GM21825 (cell line): ENCODE measurements at regions not wholly inside any gene's neighbourhood (a gene's known extent, or its start where the extent isn't known, plus 50 kb on each side); places are given as distances from the start of the nearest gene placed in this dataset.
"Not testable (repeated sequence)": the region's sequence is repeated elsewhere in the genome, so short reads cannot be mapped to it uniquely, and the experiment has no call there.

ENCODE experiments used
- ATAC-seq: cut with Tn5 transposase; IDR thresholded peaks from one replicate; pipeline ENCODE4 v1.9.1; 2021; ENCODE audit warnings: mild to moderate bottlenecking, moderate library complexity; ENCODE audit not compliant: unreplicated experiment

GRCh38 chr12:67892259-67893021, 96.8 kb upstream of the IFNG-AS1 start:
- ATAC-seq: no peak

- no peak for ATAC-seq
Observed at GRCh38 chr12:67893022-67893580, 96.1 kb upstream of the IFNG-AS1 start.

GRCh38 chr12:67900418-67900817, 88.8 kb upstream of the IFNG-AS1 start:
- not testable (repeated sequence) for ATAC-seq

DNA sequence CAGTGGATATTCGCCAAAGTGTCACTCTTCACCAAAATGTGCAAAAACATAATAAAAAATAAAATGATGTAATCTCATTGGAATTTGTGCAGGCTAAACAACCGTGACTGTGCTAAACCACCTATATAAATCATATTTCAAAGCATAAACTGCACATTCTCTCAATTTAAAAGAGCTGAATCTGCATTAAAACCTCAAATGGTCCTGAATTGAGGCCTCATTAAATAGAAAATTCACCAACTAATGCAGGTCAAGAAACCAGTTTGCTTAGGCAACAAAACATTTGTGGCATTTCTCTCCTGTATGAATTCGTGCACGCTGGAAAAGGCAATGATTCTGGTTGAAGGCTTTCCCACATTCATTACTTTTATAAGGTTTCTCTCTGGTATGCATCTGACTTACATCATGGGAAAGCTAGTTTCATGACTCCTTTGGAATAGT, 80.1 kb upstream of the IFNG-AS1 start:
- ATAC-seq: no peak

DNA sequence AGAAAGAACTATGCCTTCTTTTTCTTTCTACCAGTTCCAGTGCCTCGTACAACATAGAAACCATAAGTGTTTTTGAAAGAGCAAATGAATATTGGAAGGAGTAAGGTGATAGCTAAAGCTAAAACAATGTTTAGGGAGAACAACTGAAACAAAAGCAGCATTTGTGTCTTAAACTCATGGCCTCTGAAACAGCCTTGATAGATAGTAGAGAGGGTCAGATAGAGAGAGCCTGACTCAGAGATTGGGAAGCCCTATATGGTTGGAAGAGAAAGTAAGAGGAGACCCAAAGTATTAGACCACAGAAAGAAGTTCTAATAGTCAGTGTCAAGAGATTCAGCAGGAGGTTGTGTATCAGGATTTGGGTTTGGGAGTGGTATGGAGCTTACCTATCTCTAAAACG, 79.6 kb upstream of the IFNG-AS1 start:
- no peak for ATAC-seq

DNA sequence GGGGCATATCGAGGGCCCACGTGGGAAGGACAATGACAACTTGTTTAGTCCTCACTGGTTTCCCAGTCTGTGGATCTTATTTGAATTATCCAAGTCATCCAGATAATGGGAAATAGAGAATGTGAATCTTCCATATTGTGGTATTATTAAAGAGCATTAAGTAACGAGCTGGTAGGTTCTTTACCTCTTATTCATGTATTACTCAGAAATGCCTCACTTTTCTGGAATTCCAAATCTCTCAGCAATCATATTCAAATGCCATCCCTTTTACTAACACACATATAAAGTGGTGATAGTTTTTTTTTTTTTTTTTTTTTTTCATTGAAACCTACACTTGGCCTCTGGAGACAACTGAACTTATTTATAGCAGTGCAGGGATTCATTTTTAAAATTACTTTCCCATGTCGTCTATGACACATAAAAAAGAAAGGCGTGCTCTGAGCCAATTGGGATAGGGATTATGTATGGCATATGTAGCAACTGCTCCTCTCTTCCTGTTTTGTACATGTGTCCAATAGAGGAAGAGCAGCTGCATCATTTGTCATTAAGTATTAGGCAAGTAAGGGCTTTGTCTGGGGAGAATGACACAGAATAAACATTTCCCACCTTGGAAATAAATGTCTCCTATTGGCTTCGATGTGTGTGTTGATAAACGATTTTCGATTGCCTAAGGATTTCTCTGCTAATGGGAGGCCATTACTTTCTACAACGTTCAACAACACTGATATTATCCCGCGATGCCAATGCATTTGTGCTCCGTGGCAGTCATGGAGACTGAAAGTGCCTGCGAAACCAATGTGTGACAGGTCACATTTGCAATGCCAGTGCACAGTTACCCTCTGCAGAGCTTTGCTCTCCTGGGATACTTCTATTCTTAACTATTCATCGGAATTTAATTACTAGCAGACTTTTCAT, 78.6 kb upstream of the IFNG-AS1 start:
- no peak for ATAC-seq

DNA sequence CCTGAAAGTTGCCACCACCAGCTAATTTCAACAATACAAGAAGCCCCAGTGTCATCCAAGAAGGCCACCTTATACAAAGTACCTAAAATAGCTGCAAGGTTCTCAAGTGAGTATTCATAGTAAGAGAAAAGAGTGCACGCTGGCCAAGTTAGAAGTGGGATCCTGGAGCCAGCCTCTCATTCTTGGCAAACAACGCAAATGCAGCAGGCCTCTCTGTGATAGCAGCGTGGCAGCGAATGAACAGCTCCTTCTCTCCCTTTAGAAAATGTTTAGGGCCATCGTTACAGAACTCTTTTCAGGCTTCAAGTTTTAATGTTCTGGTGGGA, 78.0 kb upstream of the IFNG-AS1 start:
- ATAC-seq: no peak

DNA sequence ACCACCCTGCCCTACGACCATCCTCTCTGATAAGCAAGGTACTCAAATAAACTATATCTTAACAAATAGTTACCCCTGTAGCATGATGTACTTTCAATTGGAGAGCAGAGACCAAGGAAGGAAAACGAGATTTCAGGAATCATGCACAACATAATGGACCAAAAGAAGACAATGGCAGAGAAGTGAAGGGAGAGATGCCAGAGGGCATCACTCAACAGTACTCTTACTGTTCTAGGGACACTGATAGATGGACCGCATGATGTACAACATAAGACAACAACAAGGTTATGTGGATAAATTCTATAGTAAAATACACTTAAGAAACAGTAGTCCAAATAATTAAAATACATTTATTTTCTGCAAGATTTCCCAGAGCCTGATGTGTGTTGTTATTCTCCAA, 77.5 kb upstream of the IFNG-AS1 start:
- no peak for ATAC-seq

DNA sequence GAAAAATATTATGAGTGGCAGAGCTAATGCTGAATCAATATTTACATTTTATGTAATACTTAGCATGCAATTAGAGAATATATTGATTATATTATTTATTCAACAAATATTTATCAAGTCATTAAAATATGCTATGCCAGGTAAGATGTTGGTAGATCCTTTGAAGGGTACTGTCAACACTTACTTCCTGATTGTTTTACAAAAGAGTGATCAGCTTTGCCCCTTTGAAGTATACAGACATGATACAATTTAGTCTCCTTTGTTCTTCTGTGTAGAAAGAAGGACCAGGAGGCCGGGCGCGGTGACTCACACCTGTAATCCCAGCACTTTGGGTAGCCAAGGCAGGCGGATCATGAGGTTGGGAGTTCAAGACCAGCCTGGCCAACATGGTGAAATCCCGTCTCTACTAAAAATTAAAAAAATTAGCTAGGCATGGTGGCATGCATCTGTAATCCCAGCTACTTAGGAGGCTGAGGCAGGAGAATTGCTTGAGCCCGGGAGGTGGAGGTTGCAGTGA, 73.9 kb upstream of the IFNG-AS1 start:
- ATAC-seq: no peak

DNA sequence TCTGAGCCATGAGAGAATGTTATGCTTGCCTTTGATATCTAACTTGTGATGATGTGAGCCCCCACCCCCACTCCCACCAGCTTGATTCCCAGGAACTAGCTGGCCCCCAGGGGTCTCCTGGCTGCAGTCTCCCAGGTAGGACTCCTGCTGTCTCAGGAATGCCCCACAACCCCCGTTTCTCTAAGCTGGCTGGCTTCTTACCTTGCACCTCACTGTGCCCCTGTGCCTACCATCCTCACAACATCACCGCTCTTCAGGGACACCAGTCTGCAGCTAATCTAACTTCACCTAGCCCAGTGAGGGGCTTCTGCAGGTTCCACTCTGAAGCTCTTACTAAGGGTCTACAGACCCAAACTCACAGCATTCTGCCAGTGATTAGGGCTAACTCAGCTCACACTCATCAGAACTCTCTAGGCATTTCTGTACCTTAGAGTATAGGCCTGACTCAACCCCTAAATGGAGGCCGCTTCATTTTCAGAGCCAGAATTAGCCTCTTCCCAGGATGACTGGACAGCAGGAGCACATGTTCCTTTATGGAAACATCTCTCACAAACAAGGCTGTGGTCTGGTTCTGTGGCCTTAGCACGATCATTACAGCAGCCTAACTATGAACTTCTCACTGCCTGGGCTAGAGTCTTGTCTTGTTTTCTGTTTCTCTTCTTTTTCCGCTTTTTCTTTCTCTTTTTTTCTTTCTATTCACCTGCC, 72.8 kb upstream of the IFNG-AS1 start:
- no peak for ATAC-seq

GRCh38 chr12:67917811-67918210, 71.4 kb upstream of the IFNG-AS1 start:
- no peak for ATAC-seq

GRCh38 chr12:67918441-67918840, 70.8 kb upstream of the IFNG-AS1 start:
- ATAC-seq: no peak

- no peak for ATAC-seq
Observed at GRCh38 chr12:67919406-67919805, 69.8 kb upstream of the IFNG-AS1 start.

DNA sequence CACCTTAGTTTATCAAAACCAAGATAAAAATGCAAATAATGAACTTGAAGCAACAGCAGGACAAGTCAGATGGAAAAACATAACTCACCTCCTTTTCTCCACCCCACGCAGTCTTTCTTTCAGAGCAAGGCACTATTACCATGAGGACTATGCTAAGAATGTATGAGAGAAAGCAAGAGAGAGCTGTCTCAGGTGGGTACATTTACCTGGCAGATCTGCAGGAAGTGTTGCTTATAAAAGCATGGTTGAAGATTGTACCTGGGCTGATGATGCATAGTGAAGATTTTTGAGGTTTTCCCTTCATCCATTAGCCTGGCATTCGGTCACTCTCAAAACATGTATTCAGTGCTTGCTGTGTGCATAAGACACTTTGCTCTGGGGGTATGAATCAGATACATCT, 68.8 kb upstream of the IFNG-AS1 start:
- ATAC-seq: no peak

- ATAC-seq: no peak
Observed at GRCh38 chr12:67921286-67921685, 68.0 kb upstream of the IFNG-AS1 start.

GRCh38 chr12:67922245-67922644, 67.0 kb upstream of the IFNG-AS1 start:
- no peak for ATAC-seq

GRCh38 chr12:67925077-67925476, 64.2 kb upstream of the IFNG-AS1 start:
- ATAC-seq: no peak

- ATAC-seq: no peak
Observed at GRCh38 chr12:67925552-67925951, 63.7 kb upstream of the IFNG-AS1 start.

DNA sequence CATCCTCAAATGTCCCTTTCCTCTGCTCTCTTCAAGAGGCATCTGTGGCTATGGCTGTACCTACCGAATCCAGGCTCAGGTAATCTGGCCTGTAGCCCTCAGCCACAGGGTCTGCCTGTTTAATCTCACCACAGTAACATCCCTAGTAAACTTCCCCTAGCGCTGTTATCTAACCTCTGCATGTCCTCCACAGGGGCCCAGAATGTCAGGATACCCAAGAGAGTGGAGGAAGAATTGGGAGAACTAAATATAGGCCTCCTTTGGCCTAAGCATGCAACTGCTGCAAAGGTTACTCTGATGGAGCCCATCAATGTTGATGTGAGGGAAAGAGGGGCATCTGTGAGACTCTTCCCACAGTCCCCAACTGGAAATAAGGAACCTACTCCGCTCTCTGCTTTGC, 63.2 kb upstream of the IFNG-AS1 start:
- ATAC-seq: no peak

GRCh38 chr12:67927324-67927723, 61.9 kb upstream of the IFNG-AS1 start:
- no peak for ATAC-seq

DNA sequence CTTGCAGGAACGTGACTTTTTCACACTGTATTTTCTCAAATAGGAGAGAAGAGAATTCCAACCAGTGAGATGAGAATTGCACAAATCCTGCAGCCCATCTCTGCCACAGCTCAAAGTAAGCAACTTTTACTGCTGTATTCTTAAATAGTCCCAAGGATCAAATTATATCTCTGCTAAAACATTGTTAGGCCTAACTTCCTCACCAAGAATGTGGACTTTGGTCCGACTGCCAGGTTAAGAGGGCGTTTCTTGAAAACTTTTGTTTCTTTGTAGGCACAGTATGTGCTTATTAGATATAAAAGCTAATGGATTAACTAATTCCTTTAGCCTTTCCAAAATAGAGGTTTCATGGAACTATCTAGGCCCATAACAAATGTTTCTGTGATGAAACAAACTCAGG, 61.4 kb upstream of the IFNG-AS1 start:
- no peak for ATAC-seq
